Mesodermal cell (in vitro differentiated cells): ENCODE measurements at regions not wholly inside any gene's neighbourhood (a gene's known extent, or its start where the extent isn't known, plus 50 kb on each side); places are given as distances from the start of the nearest gene placed in this dataset.

ENCODE experiments used
- H3K27ac ChIP-seq: 2 replicates; pipeline ENCODE4 v1.7.0; 2013; ENCODE audit warnings: mild to moderate bottlenecking, low read depth, low read length, moderate library complexity; ENCODE audit not compliant: severe bottlenecking
- H3K36me3 ChIP-seq: 2 replicates; pipeline ENCODE4 v1.7.1; 2013; ENCODE audit warnings: mild to moderate bottlenecking, low read length, moderate library complexity; ENCODE audit not compliant: control insufficient read depth, insufficient read depth
- H3K4me1 ChIP-seq: one replicate; pipeline ENCODE4 v1.7.1; 2013; ENCODE audit warnings: mild to moderate bottlenecking, low read length; ENCODE audit not compliant: insufficient read depth, control insufficient read depth, poor library complexity, severe bottlenecking
- H3K4me3 ChIP-seq: 2 replicates; pipeline ENCODE4 v1.7.0; 2013; ENCODE audit warnings: low read length, control low read depth, mild to moderate bottlenecking; ENCODE audit not compliant: insufficient read depth, poor library complexity, severe bottlenecking; ENCODE audit errors: extremely low read depth
- H3K9me3 ChIP-seq: 2 replicates; pipeline ENCODE4 v1.7.1; 2013; ENCODE audit warnings: mild to moderate bottlenecking, low read length, moderate library complexity; ENCODE audit not compliant: control insufficient read depth
- WGBS, 2 experiments: methylation state at CpG; one replicate each; pipeline ENCODE4 v1.1.5; 2013; ENCODE audit warnings: missing lambda C conversion rate in 2 of 2; ENCODE audit not compliant: insufficient coverage in 2 of 2; 5-methylcytosine and 5-hydroxymethylcytosine counted together

DNA sequence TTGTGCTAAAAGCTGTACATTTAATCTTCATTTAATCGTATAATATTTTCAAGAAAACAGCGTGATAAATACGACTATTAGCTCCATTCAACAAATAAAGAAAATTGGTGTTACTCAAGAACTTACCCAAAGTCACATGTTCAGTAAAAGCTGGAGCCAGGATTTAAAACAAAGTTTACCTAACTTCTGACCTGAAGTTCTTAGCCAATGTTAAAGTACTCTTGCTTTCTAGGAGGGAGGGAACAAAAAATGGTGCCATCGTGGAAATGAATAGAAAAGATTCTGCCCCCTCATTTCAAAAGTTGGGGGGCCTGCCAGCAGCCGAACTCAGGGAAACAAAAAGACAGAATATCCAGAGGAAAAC is 395.8 kb downstream of the CD109 start:
- 66 to 69% methylated on average over 3 to 5 of the region's 5 CpGs for whole genome bisulfite sequencing, 2 experiments

DNA sequence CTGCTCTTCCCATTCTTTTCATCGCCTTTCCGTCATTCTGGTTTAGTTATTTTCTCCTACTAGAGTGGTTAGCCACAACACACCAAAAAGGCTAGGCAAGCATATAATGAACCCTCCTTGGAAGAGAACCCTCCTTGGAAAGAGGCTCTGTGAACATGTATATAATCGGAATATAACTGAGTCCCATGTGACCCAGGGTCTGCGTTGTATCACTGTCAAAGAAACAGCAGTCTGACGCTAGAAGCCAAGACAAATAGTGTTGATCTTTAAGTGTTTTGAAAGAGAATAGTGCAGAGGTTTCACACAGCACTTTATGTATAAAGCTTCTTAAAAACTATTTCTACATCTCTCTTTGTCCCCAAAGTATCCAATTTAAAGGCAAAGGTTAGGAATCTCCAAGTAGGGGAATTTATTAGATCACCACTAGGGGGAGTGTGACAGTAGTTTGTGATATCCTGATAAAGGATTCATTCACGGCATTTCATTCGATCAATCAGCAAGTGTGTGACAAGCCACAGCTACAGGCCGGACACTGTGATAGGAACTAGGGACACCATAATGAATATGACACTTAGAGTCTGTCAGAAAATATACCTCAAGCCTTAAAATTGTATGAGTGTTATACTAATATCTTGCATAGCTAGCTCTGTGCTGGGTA is 395.3 kb downstream of the CD109 start:
- no peaks in the 10 kb centered on the region for H3K4me1 ChIP-seq
- no peaks in the 10 kb centered on the region for H3K36me3 ChIP-seq
- WGBS, 2 experiments: 56 to 87% methylated on average over 4 to 5 of the region's 8 CpGs
- H3K4me3 ChIP-seq: no peak overlapping the region
- H3K9me3 ChIP-seq: no peaks in the 10 kb centered on the region
- no peak overlapping the region for H3K27ac ChIP-seq

More for the DNA sequence above, 395.8 kb downstream of the CD109 start:
- no peaks in the 10 kb centered on the region for H3K9me3 ChIP-seq
- H3K27ac ChIP-seq: no peak overlapping the region
- no peaks in the 10 kb centered on the region for H3K36me3 ChIP-seq
- no peaks in the 10 kb centered on the region for H3K4me1 ChIP-seq
- H3K4me3 ChIP-seq: no peak overlapping the region

DNA sequence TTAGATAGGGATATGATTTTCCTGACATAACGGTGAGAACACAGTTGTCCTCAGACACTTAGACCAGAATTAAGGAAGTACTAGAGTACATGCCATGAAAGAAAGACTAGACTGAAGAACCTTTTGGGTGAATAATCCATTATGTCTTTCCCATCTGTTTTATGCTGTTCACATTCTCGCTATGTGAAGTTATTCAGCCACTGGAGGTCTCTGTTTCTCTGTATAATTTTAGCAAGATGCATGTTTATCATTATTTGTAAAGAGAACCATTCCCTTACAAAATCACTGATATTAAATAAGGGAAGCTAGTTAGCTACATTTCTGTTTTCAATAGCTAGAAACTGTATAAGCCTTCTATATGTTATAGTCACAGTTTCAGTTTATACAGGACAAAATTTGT is 391.9 kb downstream of the CD109 start:
- Histone ChIP-seq H3K4me1 (no peaks in the 10 kb centered on the region), H3K9me3 (no peaks in the 10 kb centered on the region), H3K36me3 (no peaks in the 10 kb centered on the region), H3K4me3 (no peak overlapping the region), H3K27ac (no peak overlapping the region)
- 71 to 80% methylated on average over 1 of the region's 2 CpGs for WGBS, 2 experiments

DNA sequence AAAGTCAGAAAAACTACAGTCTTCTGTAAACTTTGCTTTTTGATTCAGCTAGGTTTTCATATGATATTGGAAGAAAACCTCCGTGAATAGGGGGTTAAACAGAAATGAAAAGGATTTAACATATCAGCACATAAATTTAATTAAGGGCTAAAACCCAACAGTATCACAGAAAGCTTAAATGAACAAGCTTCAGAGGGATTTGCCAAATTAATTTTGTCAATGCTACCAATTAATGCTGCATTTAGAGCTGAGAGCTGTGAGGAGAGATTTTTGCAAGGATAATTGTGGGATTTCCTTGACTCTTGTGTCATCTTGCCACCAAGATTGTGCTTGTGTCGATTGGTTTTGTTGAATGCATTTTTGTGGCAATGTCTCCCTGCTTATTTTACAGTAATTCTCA is 379.9 kb downstream of the CD109 start:
- H3K36me3 ChIP-seq: no peaks in the 10 kb centered on the region
- H3K4me1 ChIP-seq: no peaks in the 10 kb centered on the region
- WGBS, 2 experiments: 100% methylated on average over 1 of the region's 2 CpGs; no CpG with 5 or more reads in 1 of the 2 experiments
- H3K4me3 ChIP-seq: no peak overlapping the region
- H3K27ac ChIP-seq: no peak overlapping the region
- H3K9me3 ChIP-seq: no peaks in the 10 kb centered on the region

DNA sequence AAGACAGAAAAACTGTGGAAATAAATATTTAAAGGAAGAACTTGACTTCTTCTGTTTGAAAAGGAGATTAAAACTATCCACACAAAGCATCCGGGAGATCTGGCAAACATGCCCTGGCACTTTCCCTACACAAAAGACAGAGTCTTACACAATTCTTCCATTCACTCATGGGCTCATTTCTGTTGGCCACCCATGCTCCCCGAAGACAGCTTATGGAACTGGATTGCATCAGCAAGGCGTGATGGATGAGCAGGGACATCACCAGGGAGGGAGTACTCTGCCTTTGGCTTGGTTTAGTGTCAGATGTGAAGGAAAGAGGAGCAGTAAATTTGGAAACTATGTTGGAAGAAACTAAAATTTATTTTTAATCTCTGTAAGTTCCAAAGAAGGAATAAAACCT is 379.3 kb downstream of the CD109 start:
- 70 to 90% methylated on average over 3 of the region's 3 CpGs for WGBS, 2 experiments
- no peak overlapping the region for H3K27ac ChIP-seq
- no peaks in the 10 kb centered on the region for H3K9me3 ChIP-seq
- H3K36me3 ChIP-seq: no peaks in the 10 kb centered on the region
- no peak overlapping the region for H3K4me3 ChIP-seq
- H3K4me1 ChIP-seq: no peaks in the 10 kb centered on the region

DNA sequence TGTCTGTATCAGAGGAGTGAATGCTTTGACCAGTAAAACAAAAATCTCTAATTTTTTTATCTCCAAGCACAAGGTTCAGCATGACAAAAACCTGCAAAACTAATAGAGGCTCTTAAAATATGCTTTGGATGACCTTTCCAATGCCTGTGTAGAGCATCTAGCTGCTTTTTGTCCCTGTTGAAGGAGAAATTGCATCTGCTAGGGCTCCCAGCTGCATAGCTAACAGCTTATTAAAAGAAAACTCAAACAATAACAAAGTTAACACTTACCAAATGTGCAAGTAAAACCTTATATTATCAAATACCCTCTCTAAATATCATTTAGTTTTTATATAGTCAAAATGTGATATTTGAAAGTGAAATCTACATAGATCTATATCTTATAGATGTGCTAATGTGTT is 378.6 kb downstream of the CD109 start:
- Histone ChIP-seq H3K4me1 (no peaks in the 10 kb centered on the region), H3K4me3 (no peak overlapping the region), H3K9me3 (no peaks in the 10 kb centered on the region), H3K36me3 (no peaks in the 10 kb centered on the region), H3K27ac (no peak overlapping the region)

DNA sequence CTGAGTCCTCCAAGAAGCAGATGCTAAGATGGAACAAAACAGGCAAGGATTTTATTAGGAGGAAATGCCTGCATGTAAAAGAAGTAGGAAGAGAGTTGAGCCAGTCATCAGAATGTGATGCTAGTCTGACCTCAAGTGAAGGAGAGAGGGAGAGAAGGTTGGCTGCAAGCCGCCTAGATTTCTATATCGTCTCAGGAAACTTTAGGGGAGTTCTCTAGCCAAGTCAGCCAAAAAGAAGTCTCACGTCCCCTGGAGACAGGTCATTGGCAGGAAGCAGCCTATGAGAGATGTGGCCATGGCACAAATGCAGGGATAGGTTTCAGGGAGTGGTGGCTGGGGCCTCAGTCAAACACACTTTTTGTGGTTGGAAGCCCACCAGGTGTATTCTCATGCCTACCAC is 378.0 kb downstream of the CD109 start:
- Histone ChIP-seq H3K4me3 (no peak overlapping the region), H3K36me3 (no peaks in the 10 kb centered on the region), H3K9me3 (no peaks in the 10 kb centered on the region), H3K4me1 (no peaks in the 10 kb centered on the region), H3K27ac (no peak overlapping the region)
- 70% methylated on average over 3 of the region's 3 CpGs for WGBS, 2 experiments

DNA sequence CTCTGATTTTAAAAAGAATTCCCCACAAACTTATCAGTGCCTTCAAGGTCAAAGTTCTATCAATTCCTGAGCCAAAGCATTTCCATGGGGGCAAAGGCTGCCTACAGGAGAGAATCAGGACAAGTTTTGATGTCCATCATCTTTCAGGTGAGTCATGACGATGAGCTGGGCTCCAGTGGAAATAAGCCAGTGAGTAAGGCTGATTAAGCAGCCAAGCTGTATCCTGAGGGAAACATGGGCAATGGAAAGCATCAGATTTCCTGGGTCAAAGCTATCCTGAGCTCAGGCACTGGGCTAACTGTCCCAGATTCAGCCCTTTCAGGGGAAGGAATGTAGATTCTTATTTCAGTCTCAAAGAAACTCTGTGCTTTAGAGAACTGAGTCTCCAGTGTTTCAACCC is 377.4 kb downstream of the CD109 start:
- Histone ChIP-seq H3K27ac (no peak overlapping the region), H3K9me3 (no peaks in the 10 kb centered on the region), H3K36me3 (no peaks in the 10 kb centered on the region), H3K4me1 (no peaks in the 10 kb centered on the region), H3K4me3 (no peak overlapping the region)
- 94 to 100% methylated on average over 1 of the region's 1 CpG for WGBS, 2 experiments

DNA sequence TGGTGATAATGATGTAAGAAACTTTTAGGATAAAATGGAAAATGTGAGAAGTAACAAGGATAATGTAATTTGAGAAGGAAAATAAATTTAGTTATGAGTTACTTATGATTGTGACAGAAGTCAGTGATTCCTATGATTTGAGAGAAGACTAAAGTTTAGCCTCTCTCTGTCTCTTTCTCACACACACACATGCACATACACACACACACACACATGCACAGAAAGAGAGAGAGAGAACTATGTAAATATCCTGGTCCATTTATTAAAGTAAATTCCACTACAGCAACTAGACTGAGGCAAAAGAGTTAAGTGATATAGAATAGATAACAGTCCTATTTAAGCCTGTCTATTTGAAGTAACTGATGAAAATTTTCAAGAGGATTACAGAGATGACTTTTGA is 375.2 kb downstream of the CD109 start:
- Histone ChIP-seq H3K36me3 (no peaks in the 10 kb centered on the region), H3K9me3 (no peaks in the 10 kb centered on the region), H3K27ac (no peak overlapping the region), H3K4me1 (no peaks in the 10 kb centered on the region), H3K4me3 (no peak overlapping the region)

DNA sequence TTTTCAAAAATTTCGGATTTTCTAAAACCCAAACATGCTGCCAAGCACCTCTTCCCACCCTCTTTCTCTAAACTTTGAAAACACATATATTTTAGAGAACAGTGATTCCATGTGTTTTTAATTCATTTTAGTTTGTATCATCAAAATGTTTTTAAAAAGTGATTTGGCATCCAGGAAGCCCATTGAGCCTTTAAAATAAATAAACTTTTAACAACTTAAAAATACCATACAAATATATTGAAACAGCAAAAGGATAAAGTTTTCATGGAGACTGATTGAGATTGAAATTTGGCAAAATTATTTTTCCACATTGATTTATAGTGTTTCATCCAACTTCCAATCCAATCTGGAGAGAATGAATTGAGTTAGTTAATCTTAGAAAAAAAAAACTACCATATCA is 374.7 kb downstream of the CD109 start:
- WGBS, 2 experiments: no CpG with 5 or more reads among the region's 1 CpG

DNA sequence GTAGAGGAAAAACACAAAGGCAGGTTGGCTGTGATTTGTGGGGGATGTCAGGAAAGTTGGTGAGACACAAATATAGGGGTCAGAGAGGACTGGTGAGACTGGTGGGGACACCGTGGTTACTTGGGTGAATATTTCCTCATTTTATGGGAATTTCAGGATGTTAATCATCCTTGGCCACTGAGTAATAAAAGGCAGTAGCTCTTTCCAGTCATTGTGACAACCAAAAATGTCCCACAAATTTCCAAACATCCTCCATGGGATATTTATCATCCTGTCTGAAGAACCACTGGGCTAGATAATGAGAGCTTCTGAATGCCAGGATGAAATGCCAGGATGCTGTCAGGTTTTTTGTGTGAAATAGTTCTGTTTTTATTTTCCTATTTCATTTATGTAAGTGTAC is 374.1 kb downstream of the CD109 start:
- no peaks in the 10 kb centered on the region for H3K4me1 ChIP-seq
- H3K9me3 ChIP-seq: no peaks in the 10 kb centered on the region
- 100% methylated on average over 1 of the region's 1 CpG; no CpG with 5 or more reads in 1 of the 2 experiments for WGBS, 2 experiments
- H3K4me3 ChIP-seq: no peak overlapping the region
- H3K36me3 ChIP-seq: no peaks in the 10 kb centered on the region
- no peak overlapping the region for H3K27ac ChIP-seq

More for the DNA sequence above, 374.7 kb downstream of the CD109 start:
- no peaks in the 10 kb centered on the region for H3K9me3 ChIP-seq
- H3K27ac ChIP-seq: no peak overlapping the region
- no peaks in the 10 kb centered on the region for H3K36me3 ChIP-seq
- H3K4me3 ChIP-seq: no peak overlapping the region
- H3K4me1 ChIP-seq: no peaks in the 10 kb centered on the region
